ENCODE measurements at regions not wholly inside any gene's neighbourhood (a gene's known extent, or its start where the extent isn't known, plus 50 kb on each side); places are given as distances from the start of the nearest gene placed in this dataset.
"Not testable (repeated sequence)": the region's sequence is repeated elsewhere in the genome, so short reads cannot be mapped to it uniquely, and the experiment has no call there.

- DNase-seq (ENCODE audit: low read depth): no peak
These were observed 974.6 kb upstream of the CELF2 start for GRCh38 chr10:10043083-10043482.

GRCh38 chr10:10044922-10045764 lies 972.5 kb upstream of the CELF2 start:
- no peak for DNase-seq (ENCODE audit: low read depth)

GRCh38 chr10:10045765-10046028 lies 972.0 kb upstream of the CELF2 start:
- no peak for DNase-seq (ENCODE audit: low read depth)

- DNase-seq (ENCODE audit: low read depth): no peak
These were observed 970.2 kb upstream of the CELF2 start for GRCh38 chr10:10047426-10047825.

- no peak for DNase-seq (ENCODE audit: low read depth)
These were observed 964.6 kb upstream of the CELF2 start for GRCh38 chr10:10053051-10053450.

GRCh38 chr10:10054466-10054865 lies 963.2 kb upstream of the CELF2 start:
- DNase-seq (ENCODE audit: low read depth): no peak

GRCh38 chr10:10055656-10056442 lies 961.8 kb upstream of the CELF2 start:
- no peak for DNase-seq (ENCODE audit: low read depth)

- no peak for DNase-seq (ENCODE audit: low read depth)
These were observed 960.7 kb upstream of the CELF2 start for GRCh38 chr10:10056961-10057360.

- DNase-seq (ENCODE audit: low read depth): no peak
These were observed 950.0 kb upstream of the CELF2 start for GRCh38 chr10:10067644-10068043.

GRCh38 chr10:10074847-10075246 lies 942.8 kb upstream of the CELF2 start:
- DNase-seq (ENCODE audit: low read depth): not testable (repeated sequence)

GRCh38 chr10:10078446-10078845 lies 939.2 kb upstream of the CELF2 start:
- no peak for DNase-seq (ENCODE audit: low read depth)

- DNase-seq (ENCODE audit: low read depth): no peak
These were observed 925.1 kb upstream of the CELF2 start for GRCh38 chr10:10092581-10092980.

GRCh38 chr10:10093021-10093420 lies 924.7 kb upstream of the CELF2 start:
- DNase-seq (ENCODE audit: low read depth): no peak

GRCh38 chr10:10094691-10095090 lies 923.0 kb upstream of the CELF2 start:
- DNase-seq (ENCODE audit: low read depth): no peak

GRCh38 chr10:10096296-10096695 lies 921.4 kb upstream of the CELF2 start:
- DNase-seq (ENCODE audit: low read depth): no peak

GRCh38 chr10:10096898-10097297 lies 920.8 kb upstream of the CELF2 start:
- DNase-seq (ENCODE audit: low read depth): no peak

GRCh38 chr10:10101106-10101505 lies 916.6 kb upstream of the CELF2 start:
- no peak for DNase-seq (ENCODE audit: low read depth)

GRCh38 chr10:10110844-10111490 lies 906.7 kb upstream of the CELF2 start:
- no peak for DNase-seq (ENCODE audit: low read depth)

GRCh38 chr10:10118131-10118530 lies 899.5 kb upstream of the CELF2 start:
- no peak for DNase-seq (ENCODE audit: low read depth)

GRCh38 chr10:10120671-10121070 lies 897.0 kb upstream of the CELF2 start:
- no peak for DNase-seq (ENCODE audit: low read depth)

GRCh38 chr10:10125676-10126075 lies 892.0 kb upstream of the CELF2 start:
- no peak for DNase-seq (ENCODE audit: low read depth)

GRCh38 chr10:10126218-10126617 lies 891.5 kb upstream of the CELF2 start:
- DNase-seq (ENCODE audit: low read depth): no peak

GRCh38 chr10:10128387-10128786 lies 889.3 kb upstream of the CELF2 start:
- DNase-seq (ENCODE audit: low read depth): no peak
